ENCODE measurements at regions not wholly inside any gene's neighbourhood (a gene's known extent, or its start where the extent isn't known, plus 50 kb on each side); places are given as distances from the start of the nearest gene placed in this dataset.

GRCh38 chr4:23268072-23268771 is 575.5 kb downstream of the GBA3 start:
- no peak for DNase-seq
- TF ChIP-seq CTCF (IDR thresholded peaks at IDR 0.05; ENCODE audit: partially characterized antibody, unreplicated experiment), result no peak
- no peak overlapping the region for H3K4me3 Mint-ChIP-seq (ENCODE audit: unreplicated experiment)
- H3K36me3 Mint-ChIP-seq (ENCODE audit: unreplicated experiment), result no peaks in the 10 kb centered on the region
- H3K4me1 Mint-ChIP-seq (ENCODE audit: low read depth, unreplicated experiment), result no peaks in the 10 kb centered on the region
- H3K9me3 Mint-ChIP-seq (ENCODE audit: unreplicated experiment), result peaks cover under 1% of the 10 kb centered on the region
- H3K27ac Mint-ChIP-seq (ENCODE audit: unreplicated experiment), result no peak overlapping the region
- H3K27me3 Mint-ChIP-seq (ENCODE audit: unreplicated experiment), result no peaks in the 10 kb centered on the region

- H3K27ac Mint-ChIP-seq (ENCODE audit: unreplicated experiment), result no peak overlapping the region
- no peak for DNase-seq
- no peaks in the 10 kb centered on the region for H3K36me3 Mint-ChIP-seq (ENCODE audit: unreplicated experiment)
- H3K9me3 Mint-ChIP-seq (ENCODE audit: unreplicated experiment), result peaks cover 1% of the 10 kb centered on the region
- H3K27me3 Mint-ChIP-seq (ENCODE audit: unreplicated experiment), result no peaks in the 10 kb centered on the region
- H3K4me3 Mint-ChIP-seq (ENCODE audit: unreplicated experiment), result no peak overlapping the region
- no peaks in the 10 kb centered on the region for H3K4me1 Mint-ChIP-seq (ENCODE audit: low read depth, unreplicated experiment)
- no peak for TF ChIP-seq CTCF (IDR thresholded peaks at IDR 0.05; ENCODE audit: partially characterized antibody, unreplicated experiment)
Observed at GRCh38 chr4:23266401-23266800, 573.7 kb downstream of the GBA3 start.

GRCh38 chr4:23260511-23260910 is 567.8 kb downstream of the GBA3 start:
- no peak overlapping the region for H3K27ac Mint-ChIP-seq (ENCODE audit: unreplicated experiment)
- no peak for TF ChIP-seq CTCF (IDR thresholded peaks at IDR 0.05; ENCODE audit: partially characterized antibody, unreplicated experiment)
- peaks cover 1% of the 10 kb centered on the region for H3K9me3 Mint-ChIP-seq (ENCODE audit: unreplicated experiment)
- no peak overlapping the region for H3K4me3 Mint-ChIP-seq (ENCODE audit: unreplicated experiment)
- no peaks in the 10 kb centered on the region for H3K4me1 Mint-ChIP-seq (ENCODE audit: low read depth, unreplicated experiment)
- no peaks in the 10 kb centered on the region for H3K27me3 Mint-ChIP-seq (ENCODE audit: unreplicated experiment)
- no peaks in the 10 kb centered on the region for H3K36me3 Mint-ChIP-seq (ENCODE audit: unreplicated experiment)
- DNase-seq, result no peak

- no peaks in the 10 kb centered on the region for H3K4me1 Mint-ChIP-seq (ENCODE audit: low read depth, unreplicated experiment)
- no peak for DNase-seq
- no peak overlapping the region for H3K4me3 Mint-ChIP-seq (ENCODE audit: unreplicated experiment)
- H3K36me3 Mint-ChIP-seq (ENCODE audit: unreplicated experiment), result no peaks in the 10 kb centered on the region
- no peaks in the 10 kb centered on the region for H3K9me3 Mint-ChIP-seq (ENCODE audit: unreplicated experiment)
- no peak overlapping the region for H3K27ac Mint-ChIP-seq (ENCODE audit: unreplicated experiment)
- H3K27me3 Mint-ChIP-seq (ENCODE audit: unreplicated experiment), result no peaks in the 10 kb centered on the region
- no peak for TF ChIP-seq CTCF (IDR thresholded peaks at IDR 0.05; ENCODE audit: partially characterized antibody, unreplicated experiment)
Observed at GRCh38 chr4:23245203-23245832, 552.6 kb downstream of the GBA3 start.

GRCh38 chr4:23242962-23243361 is 550.2 kb downstream of the GBA3 start:
- Mint-ChIP-seq H3K27ac (ENCODE audit: unreplicated experiment) (no peak overlapping the region), H3K4me3 (ENCODE audit: unreplicated experiment) (no peak overlapping the region), H3K9me3 (ENCODE audit: unreplicated experiment) (no peaks in the 10 kb centered on the region), H3K27me3 (ENCODE audit: unreplicated experiment) (no peaks in the 10 kb centered on the region), H3K4me1 (ENCODE audit: low read depth, unreplicated experiment) (no peaks in the 10 kb centered on the region), H3K36me3 (ENCODE audit: unreplicated experiment) (no peaks in the 10 kb centered on the region)
- DNase-seq, result no peak
- no peak for TF ChIP-seq CTCF (IDR thresholded peaks at IDR 0.05; ENCODE audit: partially characterized antibody, unreplicated experiment)
